ENCODE measurements at regions not wholly inside any gene's neighbourhood (a gene's known extent, or its start where the extent isn't known, plus 50 kb on each side); places are given as distances from the start of the nearest gene placed in this dataset.
A peak's percentile ranks its signal among the peaks of the same experiment; 100 is the strongest.
"Not testable (repeated sequence)": the region's sequence is repeated elsewhere in the genome, so short reads cannot be mapped to it uniquely, and the experiment has no call there.

- Histone ChIP-seq H3K27ac (no peak overlapping the region), H3K4me3 (no peak overlapping the region)
Observed at GRCh38 chr20:12110274-12110673, 192.6 kb downstream of the BTBD3 start.

DNA sequence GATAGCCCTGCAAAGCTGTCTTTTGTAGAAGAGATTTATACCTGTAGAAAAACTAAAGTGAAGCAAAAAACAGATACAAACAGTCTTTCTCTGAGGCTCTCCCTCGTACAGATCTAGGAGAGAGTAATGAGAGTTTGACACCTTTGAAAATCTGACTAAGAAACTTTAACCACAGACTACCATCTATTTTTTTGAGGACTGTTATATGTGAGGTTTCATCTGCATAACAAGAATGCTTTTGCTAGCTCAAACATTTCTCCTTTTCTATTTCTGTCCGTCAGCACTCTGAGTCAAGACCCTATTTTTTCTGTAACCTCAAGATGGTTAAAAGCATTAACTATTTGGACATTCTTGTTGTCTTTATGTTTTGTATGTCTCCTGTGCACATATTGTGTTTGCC is 193.0 kb downstream of the BTBD3 start:
- H3K27ac ChIP-seq = no peak overlapping the region
- no peak overlapping the region for H3K4me3 ChIP-seq

- Histone ChIP-seq H3K27ac (no peak overlapping the region), H3K4me3 (no peak overlapping the region)
Observed at GRCh38 chr20:12111431-12112088, 193.9 kb downstream of the BTBD3 start.

- Histone ChIP-seq H3K27ac (no peak overlapping the region), H3K4me3 (no peak overlapping the region)
Observed at GRCh38 chr20:12112089-12112474, 194.4 kb downstream of the BTBD3 start.

GRCh38 chr20:12112665-12113064 is 195.0 kb downstream of the BTBD3 start:
- H3K27ac ChIP-seq = no peak overlapping the region
- H3K4me3 ChIP-seq = no peak overlapping the region

DNA sequence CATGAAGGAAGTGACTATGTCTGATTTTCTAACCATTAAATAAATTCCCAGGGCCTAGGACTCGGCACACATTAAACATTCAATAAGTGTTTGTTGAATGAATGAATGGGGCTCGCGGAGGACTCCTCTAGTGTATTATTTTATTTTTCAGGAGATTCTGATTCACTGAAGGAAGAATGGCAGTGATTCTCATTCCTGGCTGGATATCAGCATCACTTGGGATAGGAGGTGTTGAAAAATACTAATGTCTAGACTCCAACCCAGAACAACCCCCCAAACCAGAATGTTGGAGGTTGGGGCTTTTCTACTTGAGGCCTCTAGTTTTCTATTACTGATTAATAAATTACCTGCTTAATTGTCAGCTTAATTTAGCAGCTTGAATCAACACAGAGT is 195.4 kb downstream of the BTBD3 start:
- no peak overlapping the region for H3K27ac ChIP-seq
- no peak overlapping the region for H3K4me3 ChIP-seq

DNA sequence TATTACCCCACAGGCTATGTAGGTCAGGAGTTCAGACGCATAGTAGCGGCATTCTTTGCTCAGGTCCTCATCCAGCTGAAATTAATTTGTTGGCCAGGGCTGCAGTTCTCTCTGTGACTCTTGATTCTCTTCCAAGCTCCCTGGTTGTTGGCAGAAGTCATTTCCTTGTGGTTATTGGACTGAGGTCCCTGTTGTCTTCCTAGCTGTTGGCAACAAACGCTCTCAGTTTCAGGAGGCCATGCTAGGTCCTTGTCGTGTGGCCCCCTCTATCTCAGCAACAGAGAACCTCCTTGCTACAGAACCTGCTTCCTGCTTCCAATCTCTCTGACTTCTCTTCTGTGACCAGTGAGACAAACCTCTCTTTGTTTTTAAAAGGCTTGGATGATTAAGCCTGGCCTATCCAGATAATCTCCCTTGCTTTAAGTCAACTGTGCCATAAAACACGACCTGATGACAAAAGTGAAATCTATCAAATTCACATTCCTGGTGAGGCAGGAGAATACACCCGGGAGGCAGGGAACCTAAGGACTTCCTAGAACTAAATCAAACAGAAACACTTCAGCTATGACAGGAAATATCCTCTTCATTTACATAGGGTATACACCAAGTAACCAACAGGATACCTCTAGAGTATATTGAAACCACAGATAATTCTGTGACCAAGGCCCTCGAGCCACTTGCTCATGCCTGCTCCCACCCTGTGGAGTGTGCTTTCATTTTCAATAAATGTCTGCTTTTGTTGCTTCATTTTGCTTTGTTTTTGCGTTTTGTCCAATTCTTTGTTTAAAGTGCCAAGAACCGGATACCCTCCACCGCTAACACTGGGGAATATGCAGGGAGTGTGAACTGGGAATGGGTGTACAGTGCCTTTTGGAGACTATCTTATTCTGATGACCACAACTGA is 196.0 kb downstream of the BTBD3 start:
- H3K27ac ChIP-seq = no peak overlapping the region
- H3K4me3 ChIP-seq = no peak overlapping the region

GRCh38 chr20:12129114-12129513 is 211.4 kb downstream of the BTBD3 start:
- H3K4me3 ChIP-seq, H3K27ac ChIP-seq: not testable (repeated sequence)

- not testable (repeated sequence) for H3K27ac ChIP-seq, H3K4me3 ChIP-seq
Observed at GRCh38 chr20:12129532-12129931, 211.8 kb downstream of the BTBD3 start.

DNA sequence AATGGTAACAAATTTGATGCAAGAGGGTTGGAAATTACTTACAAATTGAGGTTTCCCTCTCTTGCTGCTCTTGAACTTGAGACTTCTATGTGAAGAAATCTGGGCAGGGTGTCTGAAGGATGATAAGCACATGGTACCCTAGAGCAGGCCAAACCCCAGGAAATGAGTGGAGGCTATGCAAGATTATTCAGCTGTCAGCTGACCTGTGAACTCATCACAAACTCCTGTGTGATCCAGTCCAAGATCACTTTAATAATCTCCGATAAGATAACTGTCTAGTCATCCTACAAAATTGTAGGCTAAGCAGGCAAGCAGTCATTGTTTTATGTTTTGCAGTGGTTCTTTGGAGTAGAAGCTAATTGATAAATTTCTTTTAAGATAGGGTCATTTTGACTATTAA is 213.1 kb downstream of the BTBD3 start:
- no peak overlapping the region for H3K27ac ChIP-seq
- H3K4me3 ChIP-seq = no peak overlapping the region

- no peak overlapping the region for H3K27ac ChIP-seq
- H3K4me3 ChIP-seq = no peak overlapping the region
Observed at GRCh38 chr20:12133553-12133952, 215.9 kb downstream of the BTBD3 start.

DNA sequence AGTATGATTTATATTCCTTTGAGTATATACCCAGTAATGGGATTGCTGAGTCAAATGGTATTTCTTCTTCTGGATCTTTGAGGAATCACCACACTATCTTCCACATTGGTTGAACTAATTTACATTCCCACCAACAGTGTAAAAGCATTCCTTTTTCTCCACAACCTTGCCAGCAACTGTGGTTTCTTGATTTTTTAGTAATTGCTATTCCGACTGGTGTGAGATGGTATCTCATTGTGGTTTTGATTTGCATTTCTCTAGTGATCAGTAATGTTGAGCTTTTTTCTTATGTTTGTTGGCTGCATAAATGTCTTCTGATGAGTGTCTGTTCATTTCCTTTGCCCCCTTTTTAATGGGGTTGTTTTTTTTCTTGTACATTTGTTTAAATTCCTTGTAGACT is 228.3 kb downstream of the BTBD3 start:
- not testable (repeated sequence) for H3K27ac ChIP-seq, H3K4me3 ChIP-seq

GRCh38 chr20:12152996-12153395 is 235.3 kb downstream of the BTBD3 start:
- no peak overlapping the region for H3K27ac ChIP-seq

GRCh38 chr20:12153628-12154027 is 235.9 kb downstream of the BTBD3 start:
- no peak overlapping the region for H3K27ac ChIP-seq
- no peak overlapping the region for H3K4me3 ChIP-seq

More at GRCh38 chr20:12152996-12153395, 235.3 kb downstream of the BTBD3 start:
- H3K4me3 ChIP-seq = no peak overlapping the region

DNA sequence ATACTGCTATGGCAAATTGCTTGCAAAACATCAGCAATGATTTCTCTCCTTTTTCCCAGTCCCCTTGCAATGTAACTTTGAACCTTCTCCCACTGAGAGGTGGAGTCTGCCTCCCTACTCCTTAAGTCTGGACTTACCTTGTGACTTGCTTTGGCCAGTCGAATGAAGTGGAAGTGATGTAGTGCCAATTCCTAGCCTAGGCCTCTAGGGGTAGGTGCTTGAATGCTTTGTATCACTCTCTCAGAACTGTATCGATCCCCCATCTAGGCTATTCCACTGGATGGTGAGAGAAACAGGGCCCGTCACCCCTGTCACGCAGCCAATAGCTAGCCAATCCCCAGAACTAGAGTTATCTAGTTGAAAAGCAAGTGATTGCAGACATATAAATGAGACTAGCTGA is 238.6 kb downstream of the BTBD3 start:
- Histone ChIP-seq H3K27ac (no peak overlapping the region), H3K4me3 (no peak overlapping the region)

GRCh38 chr20:12159261-12159660 is 241.6 kb downstream of the BTBD3 start:
- Histone ChIP-seq H3K4me3 (no peak overlapping the region), H3K27ac (no peak overlapping the region)

DNA sequence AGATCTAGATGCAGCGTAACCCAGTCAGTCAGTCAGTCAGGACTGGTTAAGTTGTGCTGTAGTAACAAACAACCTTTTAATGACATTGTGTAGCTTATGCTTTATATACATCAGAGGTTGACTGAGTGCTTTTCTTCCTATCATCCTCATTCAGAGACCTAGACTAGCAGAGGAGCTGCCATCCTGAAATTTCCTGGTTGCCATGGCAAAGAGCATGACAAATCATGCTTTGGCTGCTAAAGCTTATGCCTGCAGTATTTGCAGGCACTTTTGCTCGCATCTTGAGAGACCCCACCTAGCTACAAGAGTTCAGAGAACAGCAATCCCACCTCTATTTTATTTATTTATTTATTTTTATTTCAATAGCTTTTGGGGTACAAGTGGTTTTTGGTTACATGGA is 244.0 kb downstream of the BTBD3 start:
- no peak overlapping the region for H3K27ac ChIP-seq
- no peak overlapping the region for H3K4me3 ChIP-seq

- Histone ChIP-seq H3K27ac (peak overlapping the region in 3 of 21 experiments; percentile 1 to 52 (median 50)), H3K4me3 (no peak overlapping the region)
Observed at GRCh38 chr20:12166053-12166717, 248.5 kb downstream of the BTBD3 start.

- H3K4me3 ChIP-seq = no peak overlapping the region
- H3K27ac ChIP-seq = no peak overlapping the region
Observed at GRCh38 chr20:12170406-12170805, 252.7 kb downstream of the BTBD3 start.

- Histone ChIP-seq H3K4me3 (no peak overlapping the region), H3K27ac (no peak overlapping the region)
Observed at GRCh38 chr20:12171923-12172524, 254.3 kb downstream of the BTBD3 start.
